IMR-90 (cell line): ENCODE measurements at regions not wholly inside any gene's neighbourhood (a gene's known extent, or its start where the extent isn't known, plus 50 kb on each side); places are given as distances from the start of the nearest gene placed in this dataset.
"Not testable (repeated sequence)": the region's sequence is repeated elsewhere in the genome, so short reads cannot be mapped to it uniquely, and the experiment has no call there.

Source experiments
- ATAC-seq: fragments of 200-7000 bp; cut with Tn5 transposase; 2 replicates; pipeline ENCODE4 v1.9.1; 2020; ENCODE audit warnings: low read depth, mild to moderate bottlenecking, moderate library complexity
- BruUV-seq: library from RNA; stranded (reverse); fragments of 400-500 nt; replicated peaks from 2 replicates; lab custom pipeline; 2021; lab: Mats Ljungman, UMichigan
- CTCF ChIA-PET: fragments of 300-600 bp; formaldehyde crosslinking; extraction: SDS; loops from one replicate; lab custom pipeline; 2021; ENCODE audit warnings: antibody characterized with exemption; lab: Yijun Ruan, JAX
- POLR2A ChIA-PET: fragments of 300-600 bp; sonication (Branson Sonifier 250); formaldehyde crosslinking; loops from one replicate; lab custom pipeline; 2022; ENCODE audit warnings: antibody characterized with exemption; ENCODE audit not compliant: unreplicated experiment; lab: Charles Lee
- DNase-seq: peaks from one replicate; pipeline ENCODE4 v3.0.0; 2013
- H2AFZ ChIP-seq: replicated peaks from 2 replicates; pipeline ENCODE3; 2013; ENCODE audit warnings: low read length, mild to moderate bottlenecking; ENCODE audit not compliant: poor library complexity
- H2AK5ac ChIP-seq: 2 replicates; pipeline ENCODE4 v1.6.1; 2013; ENCODE audit warnings: low read depth, low read length, inconsistent platforms
- H2AK9ac ChIP-seq: replicated peaks from 2 replicates; pipeline ENCODE3; 2013; ENCODE audit warnings: mild to moderate bottlenecking, low read depth, low read length, moderate library complexity; ENCODE audit not compliant: poor library complexity
- H2BK120ac ChIP-seq: 2 replicates; pipeline ENCODE4 v1.6.1; 2013; ENCODE audit warnings: low read depth, low read length, inconsistent platforms
- H2BK15ac ChIP-seq: 3 replicates; pipeline ENCODE4 v1.6.1; 2013; ENCODE audit warnings: low read depth, low read length, inconsistent platforms
- H2BK20ac ChIP-seq: 2 replicates; pipeline ENCODE4 v1.6.1; 2013; ENCODE audit warnings: low read depth, mild to moderate bottlenecking, inconsistent platforms, low read length, moderate library complexity
- H2BK5ac ChIP-seq: 2 replicates; pipeline ENCODE4 v1.6.1; 2013; ENCODE audit warnings: mild to moderate bottlenecking, low read depth, low read length, inconsistent platforms; ENCODE audit not compliant: poor library complexity, severe bottlenecking
- H3K14ac ChIP-seq: replicated peaks from 2 replicates; pipeline ENCODE4 v1.6.1; 2013; ENCODE audit warnings: low read depth, low read length, inconsistent platforms
- H3K18ac ChIP-seq: 2 replicates; pipeline ENCODE4 v1.6.1; 2013; ENCODE audit warnings: low read depth, low read length, control low read depth
- H3K23ac ChIP-seq: 2 replicates; pipeline ENCODE4 v1.6.1; 2013; ENCODE audit warnings: low read depth, low read length, inconsistent platforms
- H3K27ac ChIP-seq: 2 replicates; pipeline ENCODE4 v1.5.1; 2013; ENCODE audit warnings: mild to moderate bottlenecking, control low read depth, low read length; ENCODE audit not compliant: insufficient read depth
- H3K27me3 ChIP-seq: 2 replicates; pipeline ENCODE4 v1.6.1; 2013; ENCODE audit warnings: low read length; ENCODE audit not compliant: control insufficient read depth, insufficient read depth
- H3K36me3 ChIP-seq: 2 replicates; pipeline ENCODE4 v1.6.1; 2013; ENCODE audit warnings: low read length, mixed read lengths; ENCODE audit not compliant: control insufficient read depth, insufficient read depth
- H3K4ac ChIP-seq: 2 replicates; pipeline ENCODE4 v1.6.1; 2013; ENCODE audit warnings: low read depth, low read length, inconsistent platforms
- H3K4me1 ChIP-seq: 2 replicates; pipeline ENCODE4 v1.6.1; 2013; ENCODE audit warnings: low read length, mixed read lengths; ENCODE audit not compliant: control insufficient read depth, insufficient read depth
- H3K4me2 ChIP-seq: 2 replicates; pipeline ENCODE4 v1.6.1; 2013; ENCODE audit warnings: low read depth, mild to moderate bottlenecking, control low read depth, low read length, moderate library complexity
- H3K4me3 ChIP-seq: 2 replicates; pipeline ENCODE4 v1.5.1; 2013; ENCODE audit warnings: low read depth, mild to moderate bottlenecking, control low read depth, low read length, moderate library complexity; ENCODE audit not compliant: insufficient read depth
- H3K56ac ChIP-seq: 2 replicates; pipeline ENCODE4 v1.6.1; 2013; ENCODE audit warnings: low read length, inconsistent platforms; ENCODE audit not compliant: insufficient read depth; ENCODE audit errors: extremely low read depth
- H3K79me1 ChIP-seq, 2 experiments: 2 replicates each; pipeline ENCODE4 v1.6.1; 2013; ENCODE audit warnings: low read length in 2 of 2, inconsistent platforms in 1 of 2, low read depth in 1 of 2
- H3K9ac ChIP-seq: 2 replicates; pipeline ENCODE4 v1.6.1; 2013; ENCODE audit warnings: low read depth, low read length, control low read depth
- H3K9me1 ChIP-seq: 2 replicates; pipeline ENCODE4 v1.6.1; 2013; ENCODE audit warnings: low read length, inconsistent platforms; ENCODE audit not compliant: insufficient read depth
- H3K9me3 ChIP-seq: 2 replicates; pipeline ENCODE4 v1.6.1; 2013; ENCODE audit warnings: low read length; ENCODE audit not compliant: control insufficient read depth, insufficient read depth
- H4K20me1 ChIP-seq: 2 replicates; pipeline ENCODE4 v1.6.1; 2013; ENCODE audit warnings: low read length, inconsistent platforms; ENCODE audit not compliant: insufficient read depth
- H4K5ac ChIP-seq: 2 replicates; pipeline ENCODE4 v1.6.1; 2013; ENCODE audit warnings: mild to moderate bottlenecking, low read depth, low read length, control low read depth
- H4K8ac ChIP-seq, 2 experiments: 2 replicates each; pipeline ENCODE4 v1.6.1; 2013; ENCODE audit warnings: low read depth in 2 of 2, low read length in 2 of 2, control low read depth in 1 of 2, inconsistent platforms in 1 of 2
- H4K91ac ChIP-seq: 2 replicates; pipeline ENCODE4 v1.6.1; 2013; ENCODE audit warnings: low read depth, low read length, inconsistent platforms; ENCODE audit not compliant: insufficient read depth
- BHLHE40 ChIP-seq: fragments of 150-350 bp; IDR thresholded peaks from 2 replicates; pipeline ENCODE4 v1.6.1; 2016; ENCODE audit warnings: mild to moderate bottlenecking, low read depth, low read length
- CHD1 ChIP-seq: IDR thresholded peaks from 2 replicates; pipeline ENCODE4 v1.6.1; 2012; ENCODE audit warnings: low read depth, low read length, improper control_type of control experiment
- CTCF ChIP-seq: conservative IDR thresholded peaks from 2 replicates; pipeline ENCODE4 v1.5.1; 2012; ENCODE audit warnings: mild to moderate bottlenecking, low read depth, low read length, improper control_type of control experiment
- MAZ ChIP-seq: IDR thresholded peaks from 2 replicates; pipeline ENCODE4 v1.6.1; 2012; ENCODE audit warnings: low read depth, mild to moderate bottlenecking, low read length, improper control_type of control experiment, moderate library complexity, borderline replicate concordance
- RAD21 ChIP-seq: IDR thresholded peaks from 2 replicates; pipeline ENCODE4 v1.6.1; 2012; ENCODE audit warnings: low read length, improper control_type of control experiment
- WGBS, 2 experiments: methylation state at CpG; one replicate each; pipeline versions ENCODE4 v1.1.5 to v1.1.7; 2013; ENCODE audit warnings: missing lambda C conversion rate in 2 of 2; ENCODE audit not compliant: insufficient read length in 1 of 2; ENCODE audit errors: extremely low coverage in 2 of 2; 5-methylcytosine and 5-hydroxymethylcytosine counted together
- dilution Hi-C: fragments of 300-500 bp; cut with HindIII; formaldehyde crosslinking; loops from one replicate; pipeline ENCODE4 v1.14.3; 2018; ENCODE audit warnings: low sequenced_read_pairs; ENCODE audit not compliant: unreplicated experiment
- in situ Hi-C: fragments of 300-500 bp; cut with MboI; formaldehyde crosslinking; loops from 3 replicates; pipeline ENCODE4 v1.14.3; 2019; ENCODE audit warnings: low sequenced_read_pairs, inconsistent platforms, mixed read lengths
- intact Hi-C: fragments of 100-400 bp; cut with micrococcal nuclease; formaldehyde crosslinking; loops from 2 replicates; pipeline ENCODE4 v1.10.0; 2022

GRCh38 chr6:137978252-137978896, 111.3 kb downstream of the TNFAIP3 start:
- no peak overlapping the region for H3K56ac ChIP-seq

GRCh38 chr6:137979263-137979662, 112.2 kb downstream of the TNFAIP3 start:
- H3K27me3 ChIP-seq = peaks cover 14% of the 10 kb centered on the region
- H2AK9ac ChIP-seq, dilution Hi-C loops, H3K9me1 ChIP-seq, in situ Hi-C loops, ATAC-seq, H3K56ac ChIP-seq, POLR2A ChIA-PET, CTCF ChIA-PET, H3K79me1 ChIP-seq, H3K23ac ChIP-seq, H3K9ac ChIP-seq, H4K8ac ChIP-seq, intact Hi-C loops, H3K4ac ChIP-seq, H3K36me3 ChIP-seq, BruUV-seq, H3K4me2 ChIP-seq, H4K5ac ChIP-seq, H2BK20ac ChIP-seq, H2AK5ac ChIP-seq, H2BK5ac ChIP-seq, H4K20me1 ChIP-seq, H3K27ac ChIP-seq, H3K9me3 ChIP-seq, H3K14ac ChIP-seq, H2BK15ac ChIP-seq, H4K91ac ChIP-seq, H2BK120ac ChIP-seq, H3K4me1 ChIP-seq, DNase-seq, H3K4me3 ChIP-seq, H2AFZ ChIP-seq, H3K18ac ChIP-seq: not testable (repeated sequence)
- WGBS, 2 experiments = 75% methylated on average over 2 of the region's 6 CpGs; no CpG with 5 or more reads in 1 of the 2 experiments

More at GRCh38 chr6:137978252-137978896, 111.3 kb downstream of the TNFAIP3 start:
- no peaks in the 10 kb centered on the region for H3K79me1 ChIP-seq
- no peak overlapping the region for H3K23ac ChIP-seq
- H4K5ac ChIP-seq = no peak overlapping the region
- DNase-seq (no peak), ATAC-seq (no peak)
- dilution Hi-C loops = no loop called here
- no peak overlapping the region for H3K4me2 ChIP-seq
- H4K8ac ChIP-seq = no peak overlapping the region
- no peak overlapping the region for H3K18ac ChIP-seq
- H3K4me1 ChIP-seq = no peaks in the 10 kb centered on the region
- no peaks in the 10 kb centered on the region for H3K36me3 ChIP-seq
- H3K4ac ChIP-seq = no peak overlapping the region
- no peak overlapping the region for H2AFZ ChIP-seq
- in situ Hi-C loops = no loop called here
- H3K9me1 ChIP-seq = no peaks in the 10 kb centered on the region
- no peak overlapping the region for H2BK20ac ChIP-seq
- no peak overlapping the region for H3K14ac ChIP-seq
- no peak overlapping the region for H2BK120ac ChIP-seq
- H4K20me1 ChIP-seq = no peaks in the 10 kb centered on the region
- H3K9me3 ChIP-seq = no peaks in the 10 kb centered on the region
- H2BK15ac ChIP-seq = no peak overlapping the region
- ChIA-PET POLR2A (no interaction called here), CTCF (interaction anchor here (0.6 kb wide), 1 partner anchor 330 kb away, joined by 6 read pairs; no protein-coding TSS in a partner anchor)
- intact Hi-C loops = no loop called here
- no peak overlapping the region for H2BK5ac ChIP-seq
- 20% methylated on average over 1 of the region's 8 CpGs; no CpG with 5 or more reads in 1 of the 2 experiments for WGBS, 2 experiments
- H3K27ac ChIP-seq = no peak overlapping the region
- no peak for TF ChIP-seq BHLHE40
- no peak for TF ChIP-seq CTCF
- no peak for TF ChIP-seq RAD21
- no peak for TF ChIP-seq MAZ
- TF ChIP-seq CHD1 = no peak
- H3K4me3 ChIP-seq = no peak overlapping the region
- no peak overlapping the region for H2AK5ac ChIP-seq
- H2AK9ac ChIP-seq = no peak overlapping the region
- no TSS peak for BruUV-seq
- H3K9ac ChIP-seq = no peak overlapping the region
- H4K91ac ChIP-seq = no peak overlapping the region
- peaks cover 14% of the 10 kb centered on the region for H3K27me3 ChIP-seq
